ENCODE measurements at regions not wholly inside any gene's neighbourhood (a gene's known extent, or its start where the extent isn't known, plus 50 kb on each side); places are given as distances from the start of the nearest gene placed in this dataset.
A peak's percentile ranks its signal among the peaks of the same experiment; 100 is the strongest.
"Not testable (repeated sequence)": the region's sequence is repeated elsewhere in the genome, so short reads cannot be mapped to it uniquely, and the experiment has no call there.

- peak; percentile 65 for DNase-seq (ENCODE audit: low read depth)
Observed at GRCh38 chr6:149127212-149127611, 190.3 kb upstream of the TAB2 start.

GRCh38 chr6:149128489-149129145, 188.9 kb upstream of the TAB2 start:
- no peak for DNase-seq (ENCODE audit: low read depth)

GRCh38 chr6:149129371-149130077, 188.0 kb upstream of the TAB2 start:
- peak; percentile 82 for DNase-seq (ENCODE audit: low read depth)

DNA sequence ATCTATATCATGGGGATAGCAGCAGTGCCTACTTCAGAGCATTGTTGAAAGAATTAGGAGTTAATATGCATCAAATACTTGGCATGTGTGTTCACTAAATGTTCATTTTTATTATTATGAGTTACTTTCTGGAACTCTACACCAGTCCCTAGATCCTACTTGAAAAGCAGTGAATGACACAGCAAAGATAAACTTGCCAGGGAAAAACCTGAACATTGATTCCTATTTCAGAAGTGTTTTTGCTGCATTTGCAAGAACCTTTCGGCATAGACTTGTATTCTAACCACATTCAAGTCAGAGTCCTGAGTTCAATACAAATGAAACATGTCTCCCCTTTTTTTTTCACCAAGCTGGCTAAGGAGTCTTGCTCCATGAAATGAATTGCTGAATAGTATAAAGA, 187.4 kb upstream of the TAB2 start:
- no peak for DNase-seq (ENCODE audit: low read depth)

DNA sequence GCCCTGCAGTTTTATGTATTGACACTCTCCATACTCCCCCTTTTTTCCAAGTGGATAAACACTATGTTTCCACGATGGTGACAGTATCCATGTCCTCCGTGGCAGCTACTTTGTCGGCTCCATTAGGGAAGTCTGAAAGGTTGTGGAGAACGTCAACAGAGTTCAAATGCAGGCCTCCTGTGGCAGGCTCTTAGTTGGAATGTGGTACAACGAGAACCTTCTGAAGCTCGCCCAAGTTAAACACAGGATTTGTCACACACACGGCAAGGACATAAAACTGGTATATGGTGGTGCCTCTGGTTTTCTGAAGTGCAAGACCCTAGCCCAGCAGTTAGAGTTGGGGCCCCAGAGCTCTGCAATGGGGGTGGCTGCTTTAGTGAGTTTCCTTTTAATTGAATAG, 187.0 kb upstream of the TAB2 start:
- DNase-seq (ENCODE audit: low read depth), result no peak

- DNase-seq (ENCODE audit: low read depth), result no peak
Observed at GRCh38 chr6:149131891-149132290, 185.6 kb upstream of the TAB2 start.

GRCh38 chr6:149132336-149132735, 185.2 kb upstream of the TAB2 start:
- no peak for DNase-seq (ENCODE audit: low read depth)

GRCh38 chr6:149134511-149134933, 183.0 kb upstream of the TAB2 start:
- peak; percentile 25 for DNase-seq (ENCODE audit: low read depth)

GRCh38 chr6:149135809-149136208, 181.7 kb upstream of the TAB2 start:
- no peak for DNase-seq (ENCODE audit: low read depth)

DNA sequence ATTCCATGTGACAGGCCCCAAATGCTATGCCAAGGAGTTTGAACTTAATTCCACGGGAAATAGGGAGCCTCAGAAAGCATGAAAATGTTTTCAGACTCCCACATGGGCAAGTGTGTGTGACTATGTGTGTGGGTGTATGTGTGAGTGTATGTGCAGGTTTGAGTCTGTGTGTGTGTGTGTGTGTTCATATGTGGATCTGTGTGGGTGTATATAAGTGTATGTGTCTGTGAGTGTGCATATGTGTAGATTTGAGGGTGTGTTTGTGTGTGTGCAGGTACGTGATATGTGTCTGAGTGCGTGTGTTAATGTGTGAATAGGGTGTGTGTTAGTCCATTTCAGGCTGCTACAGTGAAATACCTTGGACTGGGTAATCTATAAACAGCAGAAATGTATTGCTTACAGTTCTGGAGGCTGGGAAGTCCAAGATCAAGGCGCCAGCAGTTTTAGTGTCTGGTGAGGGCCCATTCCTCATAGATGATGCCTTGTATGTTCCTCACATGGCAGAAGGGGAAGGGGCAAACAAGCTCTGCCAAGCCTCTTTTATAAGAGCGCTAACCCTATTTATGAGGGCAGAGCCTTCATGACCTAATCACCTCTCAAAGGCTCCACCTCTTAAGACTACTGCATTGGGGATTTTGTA, 181.1 kb upstream of the TAB2 start:
- DNase-seq (ENCODE audit: low read depth), result no peak

DNA sequence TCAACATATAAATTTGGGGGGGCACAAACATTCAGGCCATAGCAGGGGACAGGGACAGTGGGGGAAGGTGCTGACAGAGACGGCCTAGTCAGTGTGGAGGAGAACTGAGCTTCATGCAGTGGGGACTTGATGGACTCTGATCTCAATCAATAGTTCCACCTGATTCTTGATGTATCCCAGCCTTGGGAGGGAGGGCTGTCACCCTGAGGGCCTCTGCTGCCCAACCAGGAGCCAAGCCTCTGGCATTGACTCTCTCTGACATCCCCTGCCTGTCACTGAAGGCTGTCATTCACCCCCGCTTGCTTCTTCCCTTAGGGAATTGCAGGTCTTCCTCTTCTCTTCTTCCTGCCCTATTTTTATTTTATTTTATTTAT, 180.6 kb upstream of the TAB2 start:
- DNase-seq (ENCODE audit: low read depth), result no peak

GRCh38 chr6:149137594-149137993, 179.9 kb upstream of the TAB2 start:
- no peak for DNase-seq (ENCODE audit: low read depth)

GRCh38 chr6:149138089-149138488, 179.4 kb upstream of the TAB2 start:
- no peak for DNase-seq (ENCODE audit: low read depth)

GRCh38 chr6:149138699-149139294, 178.7 kb upstream of the TAB2 start:
- DNase-seq (ENCODE audit: low read depth), result no peak

DNA sequence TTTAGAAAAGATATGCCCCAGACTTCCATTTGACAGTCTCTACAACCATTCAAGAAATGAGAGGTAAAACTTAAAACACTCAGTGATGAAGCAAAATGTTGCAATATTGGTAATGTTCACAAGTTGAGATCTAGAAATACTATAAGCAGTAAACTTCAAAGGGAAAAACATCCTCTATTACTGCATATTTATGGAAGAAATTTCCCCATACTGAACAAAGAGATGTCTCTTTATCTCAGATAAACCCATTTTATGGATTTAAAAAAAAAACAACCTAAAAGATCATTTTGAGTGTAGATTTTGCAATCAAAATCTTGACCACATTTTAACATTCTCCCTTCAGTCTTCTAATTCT, 177.8 kb upstream of the TAB2 start:
- no peak for DNase-seq (ENCODE audit: low read depth)

DNA sequence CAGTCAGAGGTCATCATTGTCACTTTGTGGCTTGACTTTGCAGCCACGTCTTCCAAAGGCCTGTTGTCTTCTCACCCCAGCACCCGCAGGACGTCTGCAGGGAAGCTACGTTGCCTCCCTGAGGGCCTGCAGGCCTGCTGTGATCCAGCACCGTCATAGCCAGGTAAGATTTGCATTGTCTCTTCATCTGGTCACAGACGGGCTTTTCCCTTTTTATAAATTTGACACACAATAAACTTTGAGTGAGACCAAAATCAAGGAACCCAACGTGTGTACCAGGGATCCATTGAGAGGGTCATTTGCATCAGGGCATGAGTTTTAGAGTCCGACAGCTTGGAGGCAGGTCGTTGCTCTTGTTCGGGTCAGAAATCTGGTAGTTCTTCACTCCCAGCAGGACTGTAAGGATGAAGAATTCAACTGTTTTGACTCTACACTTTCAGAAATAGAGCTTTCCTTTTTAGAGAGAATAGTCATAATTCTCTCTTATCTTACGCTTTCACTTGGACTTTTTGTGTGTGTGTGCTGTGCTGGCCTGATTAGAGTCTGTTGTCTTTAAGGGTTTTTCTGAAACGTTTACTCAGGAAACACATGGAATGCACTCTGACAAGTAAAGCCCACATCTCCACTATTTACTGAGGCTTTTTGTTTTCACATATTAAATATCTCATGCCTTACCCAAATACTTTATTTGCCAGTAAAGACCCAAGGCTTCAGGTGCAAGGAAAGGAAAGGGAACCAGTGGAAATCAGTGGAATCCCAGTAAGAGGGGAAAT, 177.2 kb upstream of the TAB2 start:
- no peak for DNase-seq (ENCODE audit: low read depth)

GRCh38 chr6:149140910-149141290, 176.6 kb upstream of the TAB2 start:
- DNase-seq (ENCODE audit: low read depth), result no peak

GRCh38 chr6:149142924-149143429, 174.5 kb upstream of the TAB2 start:
- no peak for DNase-seq (ENCODE audit: low read depth)

GRCh38 chr6:149145800-149146199, 171.7 kb upstream of the TAB2 start:
- DNase-seq (ENCODE audit: low read depth), result not testable (repeated sequence)

GRCh38 chr6:149147195-149147594, 170.3 kb upstream of the TAB2 start:
- no peak for DNase-seq (ENCODE audit: low read depth)

GRCh38 chr6:149147938-149148718, 169.4 kb upstream of the TAB2 start:
- no peak for DNase-seq (ENCODE audit: low read depth)

Measured in EH (cell line).